Keratinocyte (primary cell): ENCODE measurements at regions not wholly inside any gene's neighbourhood (a gene's known extent, or its start where the extent isn't known, plus 50 kb on each side); places are given as distances from the start of the nearest gene placed in this dataset.

ENCODE experiments used
- DNase-seq: peaks from one replicate; pipeline ENCODE4 v3.0.0-alpha.2; 2011; ENCODE audit warnings: low read depth, missing footprints, low spot score
- FAIRE-seq: peaks from 2 replicates; lab custom pipeline; 2011; peaks lifted over from hg19 to GRCh38; lab: Jason Lieb, UNC
- H2AFZ ChIP-seq: 2 replicates; pipeline ENCODE4 v1.6.0; 2012; ENCODE audit warnings: low read length, control low read depth, inconsistent platforms; ENCODE audit not compliant: control insufficient read depth
- H3K27ac ChIP-seq: 2 replicates; pipeline ENCODE4 v1.5.1; 2011; ENCODE audit warnings: low read length; ENCODE audit not compliant: control insufficient read depth, insufficient read depth
- H3K27me3 ChIP-seq: 3 replicates; pipeline ENCODE4 v1.6.0; 2011; ENCODE audit warnings: low read length; ENCODE audit not compliant: control insufficient read depth, insufficient read depth; ENCODE audit errors: extremely low read depth
- H3K36me3 ChIP-seq, 2 experiments: 2 replicates in 1 of 2; 3 replicates in 1 of 2; pipeline ENCODE4 v1.5.1; 2011; ENCODE audit warnings: low read length in 2 of 2, mild to moderate bottlenecking in 1 of 2; ENCODE audit not compliant: control insufficient read depth in 2 of 2, insufficient read depth in 2 of 2; ENCODE audit errors: extremely low read depth in 1 of 2
- H3K4me1 ChIP-seq: 3 replicates; pipeline ENCODE4 v1.5.1; 2011; ENCODE audit warnings: low read length; ENCODE audit not compliant: control insufficient read depth, insufficient read depth; ENCODE audit errors: extremely low read depth
- H3K4me2 ChIP-seq: 3 replicates; pipeline ENCODE4 v1.6.0; 2011; ENCODE audit warnings: low read depth, low read length; ENCODE audit not compliant: control insufficient read depth, insufficient read depth; ENCODE audit errors: extremely low read depth
- H3K4me3 ChIP-seq, 3 experiments: fragments of 200-600 bp in 1 of 3; sonication (generic) in 1 of 3; 2 replicates in 2 of 3; 3 replicates in 1 of 3; pipeline ENCODE4 v1.5.1; 2011 to 2016; ENCODE audit warnings: low read length in 3 of 3, mild to moderate bottlenecking in 3 of 3, control low read depth in 2 of 3, inconsistent platforms in 1 of 3, low read depth in 1 of 3, mixed read lengths in 1 of 3, mixed run types in 1 of 3, moderate library complexity in 1 of 3; ENCODE audit not compliant: control insufficient read depth in 2 of 3, insufficient read depth in 2 of 3; ENCODE audit errors: extremely low read depth in 1 of 3
- H3K79me2 ChIP-seq: 2 replicates; pipeline ENCODE4 v1.6.0; 2012; ENCODE audit warnings: low read length; ENCODE audit not compliant: control insufficient read depth, insufficient read depth
- H3K9ac ChIP-seq: 3 replicates; pipeline ENCODE4 v1.6.0; 2011; ENCODE audit warnings: low read length; ENCODE audit not compliant: control insufficient read depth, insufficient read depth; ENCODE audit errors: extremely low read depth
- H3K9me1 ChIP-seq: 3 replicates; pipeline ENCODE4 v1.6.0; 2011; ENCODE audit warnings: low read length; ENCODE audit not compliant: control insufficient read depth, insufficient read depth; ENCODE audit errors: extremely low read depth
- H3K9me3 ChIP-seq: 2 replicates; pipeline ENCODE4 v1.5.1; 2012; ENCODE audit warnings: low read depth, low read length; ENCODE audit not compliant: control insufficient read depth
- H4K20me1 ChIP-seq: 3 replicates; pipeline ENCODE4 v1.6.0; 2011; ENCODE audit warnings: low read length; ENCODE audit not compliant: control insufficient read depth, insufficient read depth; ENCODE audit errors: extremely low read depth
- EZH2 ChIP-seq: IDR thresholded peaks from one replicate; pipeline ENCODE4 v1.6.1; 2012; ENCODE audit warnings: inconsistent platforms, mild to moderate bottlenecking, low read length, moderate library complexity
- dilution Hi-C: fragments of 300-500 bp; cut with MboI; formaldehyde crosslinking; loops from one replicate; pipeline ENCODE4 v1.7.0; 2020; ENCODE audit warnings: low sequenced_read_pairs; ENCODE audit not compliant: extremely low pct_ligation_motif_present
- TF ChIP-seq, protein P1 (sequence below), 3 experiments: IDR thresholded peaks in 1 of 3; conservative IDR thresholded peaks in 1 of 3; optimal IDR thresholded peaks in 1 of 3; 2 replicates in 2 of 3; 3 replicates in 1 of 3; pipeline versions ENCODE3 to v1.5.1; 2011; ENCODE audit warnings: low read length in 3 of 3, mild to moderate bottlenecking in 3 of 3, moderate library complexity in 2 of 3, control low read depth in 1 of 3, inconsistent platforms in 1 of 3; ENCODE audit not compliant: insufficient read depth in 2 of 3; ENCODE audit errors: extremely low read depth in 1 of 3

DNA sequence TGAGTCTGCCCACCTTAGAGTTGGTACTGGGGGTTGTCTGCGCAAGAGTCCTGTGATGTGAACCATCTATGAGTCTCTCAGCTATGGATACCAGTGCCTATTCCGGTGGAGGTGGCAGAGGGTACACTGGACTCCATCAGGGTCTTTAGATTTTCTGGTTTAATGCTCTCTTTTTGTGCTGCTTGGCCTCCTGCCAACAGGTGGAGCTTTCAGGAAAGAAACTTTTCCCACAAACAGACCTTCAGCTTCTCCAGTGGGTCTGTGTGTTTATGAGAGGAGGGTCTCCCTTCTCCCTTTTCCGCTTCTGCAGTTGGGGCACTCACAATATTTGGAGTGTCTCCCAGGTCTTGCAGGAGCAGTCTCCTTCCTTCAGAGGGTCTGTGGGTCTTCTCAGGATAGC lies 1721.9 kb upstream of the SLC39A10 start:
- H2AFZ ChIP-seq, result no peak overlapping the region
- H3K4me2 ChIP-seq, result no peak overlapping the region
- H3K27ac ChIP-seq, result no peak overlapping the region
- no peaks in the 10 kb centered on the region for H3K9me1 ChIP-seq
- no peak for DNase-seq
- H3K79me2 ChIP-seq, result no peaks in the 10 kb centered on the region
- no peak overlapping the region for H3K9ac ChIP-seq
- H3K4me1 ChIP-seq, result no peaks in the 10 kb centered on the region
- dilution Hi-C loops, result no loop called here
- no peaks in the 10 kb centered on the region for H3K27me3 ChIP-seq
- H3K36me3 ChIP-seq, result no peaks in the 10 kb centered on the region
- no peaks in the 10 kb centered on the region for H3K9me3 ChIP-seq
- FAIRE-seq, result no peak
- TF ChIP-seq, protein P1, sequence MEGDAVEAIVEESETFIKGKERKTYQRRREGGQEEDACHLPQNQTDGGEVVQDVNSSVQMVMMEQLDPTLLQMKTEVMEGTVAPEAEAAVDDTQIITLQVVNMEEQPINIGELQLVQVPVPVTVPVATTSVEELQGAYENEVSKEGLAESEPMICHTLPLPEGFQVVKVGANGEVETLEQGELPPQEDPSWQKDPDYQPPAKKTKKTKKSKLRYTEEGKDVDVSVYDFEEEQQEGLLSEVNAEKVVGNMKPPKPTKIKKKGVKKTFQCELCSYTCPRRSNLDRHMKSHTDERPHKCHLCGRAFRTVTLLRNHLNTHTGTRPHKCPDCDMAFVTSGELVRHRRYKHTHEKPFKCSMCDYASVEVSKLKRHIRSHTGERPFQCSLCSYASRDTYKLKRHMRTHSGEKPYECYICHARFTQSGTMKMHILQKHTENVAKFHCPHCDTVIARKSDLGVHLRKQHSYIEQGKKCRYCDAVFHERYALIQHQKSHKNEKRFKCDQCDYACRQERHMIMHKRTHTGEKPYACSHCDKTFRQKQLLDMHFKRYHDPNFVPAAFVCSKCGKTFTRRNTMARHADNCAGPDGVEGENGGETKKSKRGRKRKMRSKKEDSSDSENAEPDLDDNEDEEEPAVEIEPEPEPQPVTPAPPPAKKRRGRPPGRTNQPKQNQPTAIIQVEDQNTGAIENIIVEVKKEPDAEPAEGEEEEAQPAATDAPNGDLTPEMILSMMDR (optimal IDR thresholded peaks at IDR 0.05 in 1 of 3, IDR thresholded peaks at IDR 0.05 in 1 of 3, conservative IDR thresholded peaks at IDR 0.05 in 1 of 3; ENCODE audit: extremely low read depth in 1 of 3, insufficient read depth in 2 of 3, low read length in 3 of 3), result no peak
- no peak for TF ChIP-seq EZH2
- no peaks in the 10 kb centered on the region for H4K20me1 ChIP-seq
- H3K4me3 ChIP-seq, result no peak overlapping the region

DNA sequence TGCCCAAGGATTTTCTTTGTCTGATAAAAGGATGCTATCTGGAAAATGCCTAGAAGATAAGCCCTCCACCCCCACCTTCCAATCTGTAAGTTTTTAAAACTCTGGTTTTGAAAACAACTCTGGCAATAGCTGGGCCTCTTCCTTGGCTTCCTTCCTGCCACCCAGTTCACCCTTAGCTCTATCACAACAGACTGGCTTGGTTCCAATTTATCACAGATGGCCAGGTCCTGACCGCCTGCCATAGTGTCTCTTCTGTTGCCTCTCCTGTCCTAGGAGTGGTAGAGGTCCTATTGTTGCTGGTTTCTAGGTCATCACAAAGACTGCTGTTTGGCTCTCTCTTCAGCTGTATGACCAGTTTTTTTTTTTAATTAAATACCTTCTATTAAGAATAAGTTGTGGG lies 1727.9 kb upstream of the SLC39A10 start:
- Histone ChIP-seq H3K27me3 (no peaks in the 10 kb centered on the region), H2AFZ (no peak overlapping the region), H3K9me1 (no peaks in the 10 kb centered on the region), H3K9ac (no peak overlapping the region), H3K79me2 (no peaks in the 10 kb centered on the region), H3K27ac (no peak overlapping the region), H3K36me3 (no peaks in the 10 kb centered on the region), H3K4me2 (no peak overlapping the region), H3K9me3 (no peaks in the 10 kb centered on the region), H3K4me1 (no peaks in the 10 kb centered on the region), H3K4me3 (no peak overlapping the region), H4K20me1 (no peaks in the 10 kb centered on the region)
- no peak for TF ChIP-seq EZH2
- TF ChIP-seq, protein P1 (optimal IDR thresholded peaks at IDR 0.05 in 1 of 3, IDR thresholded peaks at IDR 0.05 in 1 of 3, conservative IDR thresholded peaks at IDR 0.05 in 1 of 3; ENCODE audit: extremely low read depth in 1 of 3, insufficient read depth in 2 of 3, low read length in 3 of 3), result no peak
- dilution Hi-C loops, result no loop called here
- FAIRE-seq, result no peak
- DNase-seq, result no peak
